HCT116 (cell line): ENCODE measurements at regions not wholly inside any gene's neighbourhood (a gene's known extent, or its start where the extent isn't known, plus 50 kb on each side); places are given as distances from the start of the nearest gene placed in this dataset.

Experiments used
- ATAC-seq: fragments of 200-7000 bp; cut with Tn5 transposase; 2 replicates; pipeline ENCODE4 v1.9.1; 2020; ENCODE audit warnings: mild to moderate bottlenecking, moderate library complexity
- BruUV-seq: library from RNA; stranded (reverse); fragments of 400-500 nt; replicated peaks from 2 replicates; lab custom pipeline; 2021; lab: Mats Ljungman, UMichigan
- CTCF ChIA-PET: fragments of 300-600 bp; sonication (Branson Sonifier 250); formaldehyde crosslinking; loops from one replicate; lab custom pipeline; 2021; ENCODE audit warnings: antibody characterized with exemption; lab: Charles Lee
- POLR2A ChIA-PET: fragments of 300-600, 350-600 bp; sonication (Branson Sonifier 250); formaldehyde crosslinking; loops from one replicate; lab custom pipeline; 2021; ENCODE audit warnings: antibody characterized with exemption; lab: Charles Lee
- RAD21 ChIA-PET, 2 experiments: fragments of 300-600 bp; sonication (Branson Sonifier 250); formaldehyde crosslinking; loops; one replicate each; lab custom pipeline; 2023; ENCODE audit warnings: low total read pairs in 2 of 2; ENCODE audit not compliant: uncharacterized antibody in 2 of 2, unreplicated experiment in 2 of 2, low non-redundant PET in 1 of 2; lab: Charles Lee
- DNase-seq: peaks from one replicate; pipeline ENCODE4 v3.0.0-alpha.2; 2010; ENCODE audit warnings: low read depth, low spot score
- H2AFZ ChIP-seq: fragments of 200-600 bp; shearing (Covaris generic), sonication (generic); 2 replicates; pipeline ENCODE4 v1.6.1; 2017; ENCODE audit warnings: low read depth, mixed run types, mixed read lengths, antibody characterized with exemption, low read length; ENCODE audit not compliant: poor library complexity, severe bottlenecking
- H3K27ac ChIP-seq: 2 replicates; pipeline ENCODE4 v1.5.1; 2012; ENCODE audit warnings: low read depth, low read length
- H3K27me3 ChIP-seq: fragments of 200-600 bp; sonication (generic); 2 replicates; pipeline ENCODE4 v1.6.1; 2016; ENCODE audit warnings: mixed run types, low read length, mixed read lengths; ENCODE audit not compliant: insufficient read depth
- H3K36me3 ChIP-seq, 2 experiments: fragments of 200-500 bp in 1 of 2; fragments of 200-600 bp in 1 of 2; sonication (Bioruptor generic) in 1 of 2; sonication (generic) in 1 of 2; 2 replicates each; pipeline versions ENCODE4 v1.5.1 to v1.6.1; 2014 to 2016; ENCODE audit warnings: low read length in 2 of 2, inconsistent platforms in 1 of 2, mixed read lengths in 1 of 2, mixed run types in 1 of 2; ENCODE audit not compliant: insufficient read depth in 2 of 2, control insufficient read depth in 1 of 2
- H3K4me1 ChIP-seq, 2 experiments: fragments of 200-600 bp in 1 of 2; sonication (generic) in 1 of 2; 2 replicates each; pipeline versions ENCODE4 v1.5.1 to v1.6.1; 2012 to 2017; ENCODE audit warnings: low read length in 2 of 2, inconsistent platforms in 1 of 2, mild to moderate bottlenecking in 1 of 2, mixed read lengths in 1 of 2, mixed run types in 1 of 2, moderate library complexity in 1 of 2; ENCODE audit not compliant: insufficient read depth in 2 of 2, control insufficient read depth in 1 of 2
- H3K4me2 ChIP-seq: fragments of 200-600 bp; sonication (generic); 2 replicates; pipeline ENCODE4 v1.6.1; 2017; ENCODE audit warnings: mixed run types, low read length, mixed read lengths
- H3K4me3 ChIP-seq, 2 experiments: fragments of 200-600 bp in 1 of 2; sonication (generic) in 1 of 2; replicated peaks in 1 of 2; 2 replicates each; pipeline ENCODE4 v1.5.1; 2011 to 2016; ENCODE audit warnings: low read length in 2 of 2, control low read depth in 1 of 2, low read depth in 1 of 2, mild to moderate bottlenecking in 1 of 2, mixed read lengths in 1 of 2, mixed run types in 1 of 2
- H3K79me2 ChIP-seq: fragments of 200-600 bp; sonication (generic); 2 replicates; pipeline ENCODE4 v1.6.1; 2017; ENCODE audit warnings: mild to moderate bottlenecking, mixed run types, low read length, moderate library complexity, mixed read lengths; ENCODE audit not compliant: insufficient read depth
- H3K9ac ChIP-seq: fragments of 200-600 bp; sonication (generic); 2 replicates; pipeline ENCODE4 v1.6.1; 2016; ENCODE audit warnings: low read length, mixed read lengths
- H3K9me2 ChIP-seq: fragments of 200-600 bp; sonication (generic), shearing (Covaris generic); 2 replicates; pipeline ENCODE4 v1.6.1; 2017; ENCODE audit warnings: mixed run types, mild to moderate bottlenecking, moderate library complexity; ENCODE audit not compliant: insufficient read depth
- H3K9me3 ChIP-seq, 2 experiments: fragments of 200-500 bp in 1 of 2; fragments of 200-600 bp in 1 of 2; sonication (Bioruptor generic) in 1 of 2; sonication (generic) in 1 of 2; 2 replicates each; pipeline ENCODE4 v1.6.1; 2014 to 2017; ENCODE audit warnings: low read length in 2 of 2, mixed read lengths in 2 of 2, inconsistent platforms in 1 of 2, low read depth in 1 of 2, mild to moderate bottlenecking in 1 of 2, mixed run types in 1 of 2, moderate library complexity in 1 of 2; ENCODE audit not compliant: control insufficient read depth in 1 of 2, insufficient read depth in 1 of 2
- H4K20me1 ChIP-seq: fragments of 200-600 bp; sonication (generic), shearing (Covaris generic); 2 replicates; pipeline ENCODE4 v1.6.1; 2017; ENCODE audit warnings: mixed run types, mild to moderate bottlenecking, moderate library complexity; ENCODE audit not compliant: insufficient read depth
- CEBPB ChIP-seq: IDR thresholded peaks from 2 replicates; pipeline ENCODE4 v1.6.1; 2012; ENCODE audit warnings: low read depth
- EGR1 ChIP-seq: IDR thresholded peaks from 2 replicates; pipeline ENCODE4 v1.6.1; 2012; ENCODE audit warnings: low read depth
- ELF1 ChIP-seq: IDR thresholded peaks from 2 replicates; pipeline ENCODE4 v1.6.1; 2012; ENCODE audit warnings: low read depth, borderline replicate concordance
- POLR2A ChIP-seq: IDR thresholded peaks from 2 replicates; pipeline ENCODE4 v1.7.0; 2011; ENCODE audit warnings: borderline replicate concordance; ENCODE audit not compliant: insufficient read depth, insufficient read length; ENCODE audit errors: extremely low read depth
- POLR2AphosphoS5 ChIP-seq: IDR thresholded peaks from 2 replicates; pipeline ENCODE4 v1.6.1; 2011; ENCODE audit warnings: mild to moderate bottlenecking, low read depth, low read length, moderate library complexity
- RAD21 ChIP-seq: IDR thresholded peaks from 2 replicates; pipeline ENCODE4 v1.6.1; 2012; ENCODE audit warnings: low read depth, mild to moderate bottlenecking
- SP1 ChIP-seq: IDR thresholded peaks from 2 replicates; pipeline ENCODE4 v1.6.1; 2012; ENCODE audit warnings: low read depth
- SRF ChIP-seq: IDR thresholded peaks from 2 replicates; pipeline ENCODE4 v1.6.1; 2012; ENCODE audit warnings: low read depth
- TCF7L2 ChIP-seq: IDR thresholded peaks from 2 replicates; pipeline ENCODE4 v1.7.0; 2011; ENCODE audit warnings: borderline replicate concordance, inconsistent platforms; ENCODE audit not compliant: insufficient read depth, insufficient read length; ENCODE audit errors: extremely low read depth
- ZFX ChIP-seq: fragments of 450-650 bp; IDR thresholded peaks from 2 replicates; pipeline ENCODE4 v1.6.1; 2017
- ZNF274 ChIP-seq: fragments of 200-500 bp; sonication (Bioruptor generic); IDR thresholded peaks from 2 replicates; pipeline ENCODE4 v1.6.1; 2014; ENCODE audit warnings: mild to moderate bottlenecking, low read depth, low read length, inconsistent platforms
- intact Hi-C: fragments of 100-400 bp; cut with micrococcal nuclease; formaldehyde crosslinking; loops from 2 replicates; pipeline ENCODE4 v1.10.0; 2022
- TF ChIP-seq, protein P1 (sequence below), 3 experiments: fragments of 200-600 bp in 1 of 3; sonication (generic) in 1 of 3; IDR thresholded peaks in 2 of 3; conservative IDR thresholded peaks in 1 of 3; 2 replicates each; pipeline ENCODE4 v1.5.1; 2012 to 2017; ENCODE audit warnings: low read depth in 2 of 3, low read length in 2 of 3, antibody characterized with exemption in 1 of 3, borderline replicate concordance in 1 of 3, control low read depth in 1 of 3, mild to moderate bottlenecking in 1 of 3, mixed read lengths in 1 of 3, mixed run types in 1 of 3, moderate library complexity in 1 of 3; ENCODE audit not compliant: insufficient read depth in 1 of 3
- TF ChIP-seq, protein P2 (sequence below): IDR thresholded peaks from 2 replicates; pipeline ENCODE4 v1.6.1; 2012
- TF ChIP-seq, protein P3 (sequence below): IDR thresholded peaks from 2 replicates; pipeline ENCODE4 v1.6.1; 2012; ENCODE audit warnings: low read depth

DNA sequence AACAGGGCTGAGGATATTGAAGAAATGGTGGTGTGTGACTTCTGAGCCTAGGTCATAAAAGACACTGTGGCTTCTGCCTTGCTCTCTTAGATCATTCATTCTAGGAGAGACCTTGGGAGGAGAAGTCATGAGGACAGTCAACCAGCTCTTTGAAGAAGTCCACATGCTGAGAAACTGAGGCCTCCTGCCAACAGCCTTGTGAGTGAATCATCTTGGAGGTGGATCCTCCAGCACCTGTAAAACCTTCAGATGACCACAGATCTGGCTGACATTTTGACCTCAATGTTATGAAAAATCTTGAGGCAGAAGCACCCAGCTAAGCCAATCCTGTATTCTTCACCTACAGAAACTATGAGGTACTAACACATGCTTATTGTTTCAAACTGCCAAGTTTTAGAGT, 165.9 kb downstream of the CARTPT start:
- CTCF ChIA-PET, result no interaction called here
- DNase-seq (no peak), ATAC-seq (no peak)
- Histone ChIP-seq H3K9me3 (no peaks in the 10 kb centered on the region), H4K20me1 (no peaks in the 10 kb centered on the region), H3K36me3 (no peaks in the 10 kb centered on the region), H3K9me2 (no peaks in the 10 kb centered on the region), H3K4me3 (no peak overlapping the region), H3K79me2 (no peaks in the 10 kb centered on the region), H3K4me1 (peaks cover 0 to 25% of the 10 kb centered on the region in 2 experiments; a peak in 3 of 4 replicates), H3K9ac (no peak overlapping the region), H3K27me3 (no peaks in the 10 kb centered on the region), H2AFZ (no peak overlapping the region), H3K4me2 (peak overlapping the region; percentile 11), H3K27ac (no peak overlapping the region)
- POLR2A ChIA-PET, result no interaction called here
- intact Hi-C loops, result no loop called here
- TF ChIP-seq ZNF274 (no peak), ELF1 (no peak), CEBPB (no peak), TCF7L2 (no peak)
- BruUV-seq, result no TSS peak
- RAD21 ChIA-PET, result no interaction called here

DNA sequence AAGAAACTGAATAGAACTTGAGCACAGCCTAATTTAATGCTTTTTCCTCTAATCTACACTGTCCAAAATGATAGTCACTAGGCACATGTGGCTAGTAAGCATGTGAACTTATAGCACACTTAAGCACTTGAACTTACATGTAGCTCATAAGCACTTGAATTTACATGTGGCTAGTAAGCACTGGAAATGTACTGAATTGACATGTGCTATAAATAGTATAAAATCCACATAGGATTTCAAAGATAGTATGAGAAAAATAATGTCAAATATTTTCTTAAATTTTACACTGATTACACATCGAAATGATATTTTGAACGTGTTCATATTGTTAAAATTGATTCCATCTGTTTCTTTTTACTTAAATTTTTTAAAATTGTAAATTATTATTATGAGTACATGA, 167.3 kb downstream of the CARTPT start:
- H2AFZ ChIP-seq, result no peak overlapping the region
- intact Hi-C loops, result no loop called here
- H3K4me3 ChIP-seq, result no peak overlapping the region
- H3K9ac ChIP-seq, result no peak overlapping the region
- CTCF ChIA-PET, result no interaction called here
- no peaks in the 10 kb centered on the region for H4K20me1 ChIP-seq
- H3K4me1 ChIP-seq, result peaks cover 0 to 25% of the 10 kb centered on the region in 2 experiments; a peak in 3 of 4 replicates
- POLR2A ChIA-PET, result interaction anchor here (0.8 kb wide), 1 partner anchor 14 kb away, joined by 3 read pairs; no protein-coding TSS in a partner anchor
- RAD21 ChIA-PET, result no interaction called here
- no peaks in the 10 kb centered on the region for H3K27me3 ChIP-seq
- H3K36me3 ChIP-seq, result no peaks in the 10 kb centered on the region
- no peaks in the 10 kb centered on the region for H3K9me3 ChIP-seq
- no TSS peak for BruUV-seq
- no peak overlapping the region for H3K27ac ChIP-seq
- no peaks in the 10 kb centered on the region for H3K79me2 ChIP-seq
- H3K9me2 ChIP-seq, result no peaks in the 10 kb centered on the region
- H3K4me2 ChIP-seq, result no peak overlapping the region
- DNase-seq (no peak), ATAC-seq (no peak)
- no peak for TF ChIP-seq POLR2A
- no peak for TF ChIP-seq SRF
- no peak for TF ChIP-seq ZFX
- TF ChIP-seq POLR2AphosphoS5, result no peak
- TF ChIP-seq, protein P1, sequence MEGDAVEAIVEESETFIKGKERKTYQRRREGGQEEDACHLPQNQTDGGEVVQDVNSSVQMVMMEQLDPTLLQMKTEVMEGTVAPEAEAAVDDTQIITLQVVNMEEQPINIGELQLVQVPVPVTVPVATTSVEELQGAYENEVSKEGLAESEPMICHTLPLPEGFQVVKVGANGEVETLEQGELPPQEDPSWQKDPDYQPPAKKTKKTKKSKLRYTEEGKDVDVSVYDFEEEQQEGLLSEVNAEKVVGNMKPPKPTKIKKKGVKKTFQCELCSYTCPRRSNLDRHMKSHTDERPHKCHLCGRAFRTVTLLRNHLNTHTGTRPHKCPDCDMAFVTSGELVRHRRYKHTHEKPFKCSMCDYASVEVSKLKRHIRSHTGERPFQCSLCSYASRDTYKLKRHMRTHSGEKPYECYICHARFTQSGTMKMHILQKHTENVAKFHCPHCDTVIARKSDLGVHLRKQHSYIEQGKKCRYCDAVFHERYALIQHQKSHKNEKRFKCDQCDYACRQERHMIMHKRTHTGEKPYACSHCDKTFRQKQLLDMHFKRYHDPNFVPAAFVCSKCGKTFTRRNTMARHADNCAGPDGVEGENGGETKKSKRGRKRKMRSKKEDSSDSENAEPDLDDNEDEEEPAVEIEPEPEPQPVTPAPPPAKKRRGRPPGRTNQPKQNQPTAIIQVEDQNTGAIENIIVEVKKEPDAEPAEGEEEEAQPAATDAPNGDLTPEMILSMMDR (IDR thresholded peaks at IDR 0.05 in 2 of 3, conservative IDR thresholded peaks at IDR 0.05 in 1 of 3; ENCODE audit: borderline replicate concordance in 1 of 3, insufficient read depth in 1 of 3, low read depth in 2 of 3, low read length in 2 of 3), result no peak
- TF ChIP-seq RAD21, result no peak
- no peak for TF ChIP-seq ELF1
- TF ChIP-seq SP1, result no peak
- TF ChIP-seq, protein P2, sequence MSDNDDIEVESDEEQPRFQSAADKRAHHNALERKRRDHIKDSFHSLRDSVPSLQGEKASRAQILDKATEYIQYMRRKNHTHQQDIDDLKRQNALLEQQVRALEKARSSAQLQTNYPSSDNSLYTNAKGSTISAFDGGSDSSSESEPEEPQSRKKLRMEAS, result no peak
- TF ChIP-seq, protein P3, sequence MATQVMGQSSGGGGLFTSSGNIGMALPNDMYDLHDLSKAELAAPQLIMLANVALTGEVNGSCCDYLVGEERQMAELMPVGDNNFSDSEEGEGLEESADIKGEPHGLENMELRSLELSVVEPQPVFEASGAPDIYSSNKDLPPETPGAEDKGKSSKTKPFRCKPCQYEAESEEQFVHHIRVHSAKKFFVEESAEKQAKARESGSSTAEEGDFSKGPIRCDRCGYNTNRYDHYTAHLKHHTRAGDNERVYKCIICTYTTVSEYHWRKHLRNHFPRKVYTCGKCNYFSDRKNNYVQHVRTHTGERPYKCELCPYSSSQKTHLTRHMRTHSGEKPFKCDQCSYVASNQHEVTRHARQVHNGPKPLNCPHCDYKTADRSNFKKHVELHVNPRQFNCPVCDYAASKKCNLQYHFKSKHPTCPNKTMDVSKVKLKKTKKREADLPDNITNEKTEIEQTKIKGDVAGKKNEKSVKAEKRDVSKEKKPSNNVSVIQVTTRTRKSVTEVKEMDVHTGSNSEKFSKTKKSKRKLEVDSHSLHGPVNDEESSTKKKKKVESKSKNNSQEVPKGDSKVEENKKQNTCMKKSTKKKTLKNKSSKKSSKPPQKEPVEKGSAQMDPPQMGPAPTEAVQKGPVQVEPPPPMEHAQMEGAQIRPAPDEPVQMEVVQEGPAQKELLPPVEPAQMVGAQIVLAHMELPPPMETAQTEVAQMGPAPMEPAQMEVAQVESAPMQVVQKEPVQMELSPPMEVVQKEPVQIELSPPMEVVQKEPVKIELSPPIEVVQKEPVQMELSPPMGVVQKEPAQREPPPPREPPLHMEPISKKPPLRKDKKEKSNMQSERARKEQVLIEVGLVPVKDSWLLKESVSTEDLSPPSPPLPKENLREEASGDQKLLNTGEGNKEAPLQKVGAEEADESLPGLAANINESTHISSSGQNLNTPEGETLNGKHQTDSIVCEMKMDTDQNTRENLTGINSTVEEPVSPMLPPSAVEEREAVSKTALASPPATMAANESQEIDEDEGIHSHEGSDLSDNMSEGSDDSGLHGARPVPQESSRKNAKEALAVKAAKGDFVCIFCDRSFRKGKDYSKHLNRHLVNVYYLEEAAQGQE, result no peak
- TF ChIP-seq EGR1, result no peak
